Adipocyte (in vitro differentiated cells): ENCODE measurements at regions not wholly inside any gene's neighbourhood (a gene's known extent, or its start where the extent isn't known, plus 50 kb on each side); places are given as distances from the start of the nearest gene placed in this dataset.
"Not testable (repeated sequence)": the region's sequence is repeated elsewhere in the genome, so short reads cannot be mapped to it uniquely, and the experiment has no call there.

ENCODE experiments used
- DNase-seq: peaks from one replicate; pipeline ENCODE4 v3.0.0-alpha.2; 2015; ENCODE audit warnings: low read depth
- H3K27me3 ChIP-seq: replicated peaks from 2 replicates; pipeline ENCODE4 v1.7.0; 2013; ENCODE audit warnings: mild to moderate bottlenecking, low read length, moderate library complexity; ENCODE audit not compliant: control insufficient read depth, insufficient read depth
- H3K36me3 ChIP-seq: 2 replicates; pipeline ENCODE4 v1.7.0; 2013; ENCODE audit warnings: low read length, mild to moderate bottlenecking, moderate library complexity; ENCODE audit not compliant: control insufficient read depth, insufficient read depth, severe bottlenecking
- H3K4me1 ChIP-seq: 2 replicates; pipeline ENCODE4 v1.7.0; 2013; ENCODE audit warnings: mild to moderate bottlenecking, low read length, moderate library complexity; ENCODE audit not compliant: control insufficient read depth, insufficient read depth
- H3K4me3 ChIP-seq: 2 replicates; pipeline ENCODE4 v1.7.0; 2013; ENCODE audit warnings: mild to moderate bottlenecking, low read length, moderate library complexity
- H3K9ac ChIP-seq: 2 replicates; pipeline ENCODE4 v1.7.0; 2013; ENCODE audit warnings: mild to moderate bottlenecking, low read length, moderate library complexity
- H3K9me3 ChIP-seq: 2 replicates; pipeline ENCODE4 v1.7.0; 2013; ENCODE audit warnings: mild to moderate bottlenecking, low read length, moderate library complexity; ENCODE audit not compliant: control insufficient read depth

GRCh38 chr11:100585728-100586127 is 101.4 kb upstream of the ARHGAP42 start:
- H3K4me1 ChIP-seq = peaks cover 21% of the 10 kb centered on the region
- H3K36me3 ChIP-seq = no peaks in the 10 kb centered on the region
- no peak overlapping the region for H3K4me3 ChIP-seq
- H3K9ac ChIP-seq = no peak overlapping the region
- H3K9me3 ChIP-seq = no peaks in the 10 kb centered on the region
- DNase-seq = no peak
- no peaks in the 10 kb centered on the region for H3K27me3 ChIP-seq

GRCh38 chr11:100586361-100587101 is 100.6 kb upstream of the ARHGAP42 start:
- peaks cover 16% of the 10 kb centered on the region for H3K4me1 ChIP-seq
- H3K9ac ChIP-seq = no peak overlapping the region
- H3K4me3 ChIP-seq = no peak overlapping the region
- no peaks in the 10 kb centered on the region for H3K36me3 ChIP-seq
- no peaks in the 10 kb centered on the region for H3K27me3 ChIP-seq
- no peaks in the 10 kb centered on the region for H3K9me3 ChIP-seq
- DNase-seq = no peak

- no peaks in the 10 kb centered on the region for H3K27me3 ChIP-seq
- no peaks in the 10 kb centered on the region for H3K9me3 ChIP-seq
- H3K4me1 ChIP-seq = no peaks in the 10 kb centered on the region
- no peak overlapping the region for H3K4me3 ChIP-seq
- H3K9ac ChIP-seq = no peak overlapping the region
- no peaks in the 10 kb centered on the region for H3K36me3 ChIP-seq
- DNase-seq = no peak
These were observed 94.3 kb upstream of the ARHGAP42 start for GRCh38 chr11:100592619-100593260.

GRCh38 chr11:100593291-100593690 is 93.8 kb upstream of the ARHGAP42 start:
- H3K4me3 ChIP-seq = no peak overlapping the region
- H3K9me3 ChIP-seq = no peaks in the 10 kb centered on the region
- H3K9ac ChIP-seq = no peak overlapping the region
- no peaks in the 10 kb centered on the region for H3K27me3 ChIP-seq
- no peak for DNase-seq
- no peaks in the 10 kb centered on the region for H3K4me1 ChIP-seq
- no peaks in the 10 kb centered on the region for H3K36me3 ChIP-seq

- DNase-seq = no peak
- Histone ChIP-seq H3K4me3 (no peak overlapping the region), H3K4me1 (no peaks in the 10 kb centered on the region), H3K27me3 (no peaks in the 10 kb centered on the region), H3K9me3 (no peaks in the 10 kb centered on the region), H3K36me3 (no peaks in the 10 kb centered on the region), H3K9ac (no peak overlapping the region)
These were observed 92.8 kb upstream of the ARHGAP42 start for GRCh38 chr11:100594320-100594719.

GRCh38 chr11:100600941-100601340 is 86.1 kb upstream of the ARHGAP42 start:
- H3K4me3 ChIP-seq = no peak overlapping the region
- H3K36me3 ChIP-seq = no peaks in the 10 kb centered on the region
- H3K4me1 ChIP-seq = peaks cover 2% of the 10 kb centered on the region
- no peaks in the 10 kb centered on the region for H3K27me3 ChIP-seq
- no peak overlapping the region for H3K9ac ChIP-seq
- H3K9me3 ChIP-seq = no peaks in the 10 kb centered on the region
- DNase-seq = no peak

- Histone ChIP-seq H3K4me1 (peaks cover 2% of the 10 kb centered on the region), H3K36me3 (no peaks in the 10 kb centered on the region), H3K9me3 (no peaks in the 10 kb centered on the region), H3K4me3 (no peak overlapping the region), H3K9ac (no peak overlapping the region), H3K27me3 (no peaks in the 10 kb centered on the region)
- DNase-seq = no peak
These were observed 84.4 kb upstream of the ARHGAP42 start for GRCh38 chr11:100602716-100603115.

- not testable (repeated sequence) for H3K4me1 ChIP-seq, DNase-seq, H3K9ac ChIP-seq, H3K27me3 ChIP-seq, H3K36me3 ChIP-seq, H3K4me3 ChIP-seq, H3K9me3 ChIP-seq
These were observed 79.3 kb upstream of the ARHGAP42 start for GRCh38 chr11:100607761-100608160.

GRCh38 chr11:100612766-100613165 is 74.3 kb upstream of the ARHGAP42 start:
- Histone ChIP-seq H3K4me3 (no peak overlapping the region), H3K9me3 (no peaks in the 10 kb centered on the region), H3K4me1 (no peaks in the 10 kb centered on the region), H3K36me3 (no peaks in the 10 kb centered on the region), H3K27me3 (no peaks in the 10 kb centered on the region), H3K9ac (no peak overlapping the region)
- no peak for DNase-seq

- Histone ChIP-seq H3K9me3 (peaks cover 18% of the 10 kb centered on the region), H3K36me3 (no peaks in the 10 kb centered on the region), H3K4me3 (no peak overlapping the region), H3K27me3 (no peaks in the 10 kb centered on the region), H3K9ac (no peak overlapping the region), H3K4me1 (no peaks in the 10 kb centered on the region)
- DNase-seq = no peak
These were observed 68.2 kb upstream of the ARHGAP42 start for GRCh38 chr11:100618914-100619313.

GRCh38 chr11:100619484-100619883 is 67.6 kb upstream of the ARHGAP42 start:
- H3K36me3 ChIP-seq = no peaks in the 10 kb centered on the region
- DNase-seq = peak; percentile 19

More at GRCh38 chr11:100619484-100619883, 67.6 kb upstream of the ARHGAP42 start:
- H3K9ac ChIP-seq = no peak overlapping the region
- no peaks in the 10 kb centered on the region for H3K27me3 ChIP-seq
- no peak overlapping the region for H3K4me3 ChIP-seq
- H3K4me1 ChIP-seq = no peaks in the 10 kb centered on the region
- H3K9me3 ChIP-seq = peaks cover 18% of the 10 kb centered on the region
